Esophagus (tissue), 2 donors: ENCODE measurements at regions not wholly inside any gene's neighbourhood (a gene's known extent, or its start where the extent isn't known, plus 50 kb on each side); places are given as distances from the start of the nearest gene placed in this dataset.

Source experiments
- H3K27ac ChIP-seq, 2 donors: one replicate each; pipeline ENCODE4 v1.5.1; 2013; ENCODE audit warnings: low read depth in 2 of 2, mild to moderate bottlenecking in 2 of 2, inconsistent platforms in 1 of 2, low read length in 1 of 2, moderate library complexity in 1 of 2
- H3K27me3 ChIP-seq, 2 donors: one replicate each; pipeline ENCODE4 v1.6.1; 2013; ENCODE audit warnings: low read length in 2 of 2, control low read depth in 1 of 2, mild to moderate bottlenecking in 1 of 2; ENCODE audit not compliant: insufficient read depth in 2 of 2, control insufficient read depth in 1 of 2
- H3K36me3 ChIP-seq, 2 donors: one replicate each; pipeline ENCODE4 v1.6.1; 2013; ENCODE audit warnings: low read length in 1 of 2; ENCODE audit not compliant: control insufficient read depth in 2 of 2, insufficient read depth in 2 of 2
- H3K4me1 ChIP-seq, 2 donors: one replicate each; pipeline ENCODE4 v1.6.1; 2013; ENCODE audit warnings: low read length in 1 of 2; ENCODE audit not compliant: control insufficient read depth in 2 of 2, insufficient read depth in 2 of 2
- H3K4me3 ChIP-seq, 2 donors: one replicate each; pipeline ENCODE4 v1.5.1; 2013; ENCODE audit warnings: low read length in 2 of 2, mild to moderate bottlenecking in 2 of 2, low read depth in 1 of 2, moderate library complexity in 1 of 2
- H3K9me3 ChIP-seq, 2 donors: one replicate each; pipeline ENCODE4 v1.6.1; 2013; ENCODE audit warnings: mild to moderate bottlenecking in 2 of 2, low read depth in 1 of 2, low read length in 1 of 2, moderate library complexity in 1 of 2; ENCODE audit not compliant: control insufficient read depth in 2 of 2, insufficient read depth in 1 of 2
- WGBS, 2 donors: extraction: QIAGEN DNeasy Blood & Tissue Kit; methylation state at CpG; one replicate each; pipeline ENCODE4 v1.1.7; 2013; 5-methylcytosine and 5-hydroxymethylcytosine counted together
- donor health status: healthy with polysubstance abuse.
- donor health status: Bipolar disorder and iron deficiency.

- no peaks in the 10 kb centered on the region for H3K27me3 ChIP-seq
- H3K36me3 ChIP-seq: no peaks in the 10 kb centered on the region
- H3K4me1 ChIP-seq: peaks cover 0 to 3% of the 10 kb centered on the region in 2 donors
- no peak overlapping the region for H3K4me3 ChIP-seq
- H3K9me3 ChIP-seq: no peaks in the 10 kb centered on the region
- H3K27ac ChIP-seq: no peak overlapping the region
- WGBS, 2 donors: 68 to 70% methylated on average over 5 of the region's 5 CpGs
Measured at GRCh38 chr3:102092617-102093466, 243.5 kb downstream of the NFKBIZ start.

- no peaks in the 10 kb centered on the region for H3K36me3 ChIP-seq
- H3K27me3 ChIP-seq: no peaks in the 10 kb centered on the region
- peaks cover 0 to 3% of the 10 kb centered on the region in 2 donors for H3K4me1 ChIP-seq
- no peaks in the 10 kb centered on the region for H3K9me3 ChIP-seq
- no peak overlapping the region for H3K27ac ChIP-seq
- H3K4me3 ChIP-seq: no peak overlapping the region
Measured at GRCh38 chr3:102094506-102094905, 245.2 kb downstream of the NFKBIZ start.

- no peak overlapping the region for H3K4me3 ChIP-seq
- H3K27me3 ChIP-seq: no peaks in the 10 kb centered on the region
- 95 to 100% methylated on average over 1 of the region's 1 CpG for WGBS, 2 donors
- H3K27ac ChIP-seq: no peak overlapping the region
- H3K9me3 ChIP-seq: no peaks in the 10 kb centered on the region
- peaks cover 0 to 3% of the 10 kb centered on the region in 2 donors for H3K4me1 ChIP-seq
- no peaks in the 10 kb centered on the region for H3K36me3 ChIP-seq
Measured at GRCh38 chr3:102095383-102095782, 246.1 kb downstream of the NFKBIZ start.

- Histone ChIP-seq H3K4me3 (no peak overlapping the region), H3K27me3 (no peaks in the 10 kb centered on the region), H3K9me3 (no peaks in the 10 kb centered on the region), H3K36me3 (no peaks in the 10 kb centered on the region), H3K4me1 (peaks cover 0 to 3% of the 10 kb centered on the region in 2 donors), H3K27ac (no peak overlapping the region)
- 46 to 55% methylated on average over 2 of the region's 2 CpGs for WGBS, 2 donors
Measured at GRCh38 chr3:102096066-102096465, 246.8 kb downstream of the NFKBIZ start.

GRCh38 chr3:102098130-102098885, 249.0 kb downstream of the NFKBIZ start:
- 81 to 88% methylated on average over 3 of the region's 3 CpGs for WGBS, 2 donors

GRCh38 chr3:102099913-102100312, 250.6 kb downstream of the NFKBIZ start:
- WGBS, 2 donors: 81 to 86% methylated on average over 1 of the region's 1 CpG
- H3K4me3 ChIP-seq: no peak overlapping the region

More at GRCh38 chr3:102098130-102098885, 249.0 kb downstream of the NFKBIZ start:
- peaks cover 0 to 3% of the 10 kb centered on the region in 2 donors for H3K4me1 ChIP-seq
- no peaks in the 10 kb centered on the region for H3K36me3 ChIP-seq
- H3K27ac ChIP-seq: no peak overlapping the region
- no peaks in the 10 kb centered on the region for H3K9me3 ChIP-seq
- no peak overlapping the region for H3K4me3 ChIP-seq
- H3K27me3 ChIP-seq: no peaks in the 10 kb centered on the region

GRCh38 chr3:102102394-102102793, 253.1 kb downstream of the NFKBIZ start:
- Histone ChIP-seq H3K27me3 (no peaks in the 10 kb centered on the region), H3K36me3 (no peaks in the 10 kb centered on the region), H3K4me1 (no peaks in the 10 kb centered on the region), H3K4me3 (no peak overlapping the region), H3K9me3 (no peaks in the 10 kb centered on the region), H3K27ac (no peak overlapping the region)
- 39 to 52% methylated on average over 3 of the region's 3 CpGs for WGBS, 2 donors

More at GRCh38 chr3:102099913-102100312, 250.6 kb downstream of the NFKBIZ start:
- Histone ChIP-seq H3K27me3 (no peaks in the 10 kb centered on the region), H3K27ac (no peak overlapping the region), H3K9me3 (no peaks in the 10 kb centered on the region), H3K4me1 (peaks cover 0 to 3% of the 10 kb centered on the region in 2 donors), H3K36me3 (no peaks in the 10 kb centered on the region)

GRCh38 chr3:102104033-102104432, 254.7 kb downstream of the NFKBIZ start:
- Histone ChIP-seq H3K27me3 (no peaks in the 10 kb centered on the region), H3K4me3 (no peak overlapping the region), H3K4me1 (no peaks in the 10 kb centered on the region), H3K9me3 (no peaks in the 10 kb centered on the region), H3K36me3 (no peaks in the 10 kb centered on the region), H3K27ac (no peak overlapping the region)
- 55 to 62% methylated on average over 2 of the region's 2 CpGs for WGBS, 2 donors

- H3K4me3 ChIP-seq: no peak overlapping the region
- H3K9me3 ChIP-seq: no peaks in the 10 kb centered on the region
- WGBS, 2 donors: 91 to 92% methylated on average over 5 of the region's 5 CpGs
- H3K4me1 ChIP-seq: no peaks in the 10 kb centered on the region
- no peaks in the 10 kb centered on the region for H3K36me3 ChIP-seq
- H3K27me3 ChIP-seq: no peaks in the 10 kb centered on the region
- H3K27ac ChIP-seq: no peak overlapping the region
Measured at GRCh38 chr3:102105193-102105592, 255.9 kb downstream of the NFKBIZ start.
